H1 (cell line): ENCODE measurements at regions not wholly inside any gene's neighbourhood (a gene's known extent, or its start where the extent isn't known, plus 50 kb on each side); places are given as distances from the start of the nearest gene placed in this dataset.

ENCODE experiments used
- CTCF ChIA-PET: fragments of 300-600 bp; sonication (Branson Sonifier 250); formaldehyde crosslinking; loops from one replicate; lab custom pipeline; 2021; ENCODE audit not compliant: partially characterized antibody; lab: Charles Lee
- POLR2A ChIA-PET: fragments of 300-600 bp; sonication (Branson Sonifier 250); formaldehyde crosslinking; loops from one replicate; lab custom pipeline; 2021; ENCODE audit warnings: inconsistent platforms; ENCODE audit not compliant: partially characterized antibody; lab: Charles Lee
- DNase-seq, 2 experiments: peaks; one replicate each; pipeline versions ENCODE4 v3.0.0 to v3.0.0-alpha.2; 2010 to 2022; ENCODE audit warnings: low spot score in 2 of 2, low read depth in 1 of 2, mixed read lengths in 1 of 2
- FAIRE-seq: peaks from 2 replicates; lab custom pipeline; 2011; peaks lifted over from hg19 to GRCh38; lab: Jason Lieb, UNC
- H2AFZ ChIP-seq: 2 replicates; pipeline ENCODE4 v1.8.1; 2012; ENCODE audit warnings: low read length, inconsistent platforms
- H2AK5ac ChIP-seq: 2 replicates; pipeline ENCODE4 v1.6.1; 2013; ENCODE audit warnings: low read depth, low read length
- H2BK120ac ChIP-seq: replicated peaks from 2 replicates; pipeline ENCODE3; 2013; ENCODE audit warnings: low read depth, low read length, inconsistent platforms
- H2BK12ac ChIP-seq: 2 replicates; pipeline ENCODE4 v1.6.1; 2013; ENCODE audit warnings: low read depth, low read length
- H2BK15ac ChIP-seq: 2 replicates; pipeline ENCODE4 v1.6.1; 2013; ENCODE audit warnings: low read length
- H2BK20ac ChIP-seq: 2 replicates; pipeline ENCODE4 v1.6.1; 2013; ENCODE audit warnings: low read length
- H2BK5ac ChIP-seq: 2 replicates; pipeline ENCODE4 v1.6.1; 2013; ENCODE audit warnings: low read depth, low read length
- H3K14ac ChIP-seq: 2 replicates; pipeline ENCODE4 v1.6.1; 2013; ENCODE audit warnings: inconsistent platforms; ENCODE audit not compliant: insufficient read length
- H3K18ac ChIP-seq: 2 replicates; pipeline ENCODE4 v1.6.1; 2013; ENCODE audit warnings: low read length; ENCODE audit errors: extremely low read depth
- H3K23ac ChIP-seq: 2 replicates; pipeline ENCODE4 v1.6.1; 2013; ENCODE audit warnings: inconsistent platforms; ENCODE audit not compliant: insufficient read length
- H3K23me2 ChIP-seq: 2 replicates; pipeline ENCODE4 v1.6.1; 2013; ENCODE audit warnings: low read depth, low read length
- H3K27ac ChIP-seq: 2 replicates; pipeline ENCODE4 v1.6.1; 2011; ENCODE audit warnings: low read depth, low read length, inconsistent platforms
- H3K27me3 ChIP-seq, 4 experiments: replicated peaks in 1 of 4; 1 replicate in 1 of 4; 2 replicates in 3 of 4; pipeline versions ENCODE4 v1.6.1 to v1.8.1; 2011 to 2013; ENCODE audit warnings: low read length in 3 of 4, mild to moderate bottlenecking in 3 of 4, inconsistent platforms in 2 of 4, mixed read lengths in 2 of 4, moderate library complexity in 1 of 4; ENCODE audit not compliant: control insufficient read depth in 3 of 4, insufficient read depth in 3 of 4; ENCODE audit errors: extremely low read depth in 1 of 4
- H3K36me3 ChIP-seq, 4 experiments: 2 replicates each; pipeline versions ENCODE4 v1.6.1 to v1.8.1; 2011 to 2013; ENCODE audit warnings: mild to moderate bottlenecking in 4 of 4, low read length in 3 of 4, moderate library complexity in 2 of 4, control low read depth in 1 of 4, inconsistent platforms in 1 of 4; ENCODE audit not compliant: insufficient read depth in 4 of 4, control insufficient read depth in 2 of 4
- H3K4ac ChIP-seq: replicated peaks from 2 replicates; pipeline ENCODE3; 2013; ENCODE audit warnings: low read length, low read depth, mixed read lengths, inconsistent platforms; ENCODE audit not compliant: insufficient read length
- H3K4me1 ChIP-seq, 4 experiments: replicated peaks in 1 of 4; 1 replicate in 1 of 4; 2 replicates in 3 of 4; pipeline versions ENCODE4 v1.6.1 to v1.8.1; 2011 to 2013; ENCODE audit warnings: low read length in 3 of 4, inconsistent platforms in 2 of 4, mixed read lengths in 1 of 4; ENCODE audit not compliant: insufficient read depth in 4 of 4, control insufficient read depth in 3 of 4
- H3K4me2 ChIP-seq, 2 experiments: 2 replicates each; pipeline versions ENCODE4 v1.6.1 to v1.8.1; 2011 to 2013; ENCODE audit warnings: low read depth in 2 of 2, low read length in 2 of 2, control low read depth in 1 of 2, inconsistent platforms in 1 of 2, mild to moderate bottlenecking in 1 of 2; ENCODE audit not compliant: insufficient read depth in 1 of 2
- H3K4me3 ChIP-seq, 4 experiments: fragments of 200-600, 300-600 bp in 1 of 4; sonication (generic), shearing (Covaris generic), sonication (Bioruptor Twin) in 1 of 4; 2 replicates each; pipeline versions ENCODE4 v1.5.1 to v1.8.1; 2011 to 2016; ENCODE audit warnings: low read length in 4 of 4, low read depth in 3 of 4, control low read depth in 2 of 4, inconsistent platforms in 2 of 4, mild to moderate bottlenecking in 2 of 4, mixed read lengths in 1 of 4, moderate library complexity in 1 of 4; ENCODE audit not compliant: insufficient read depth in 2 of 4; ENCODE audit errors: extremely low read depth in 1 of 4
- H3K56ac ChIP-seq: replicated peaks from 2 replicates; pipeline ENCODE3; 2013; ENCODE audit warnings: low read depth, mild to moderate bottlenecking, mixed read lengths, low read length, inconsistent platforms; ENCODE audit not compliant: insufficient read length
- H3K79me1 ChIP-seq: 2 replicates; pipeline ENCODE4 v1.6.1; 2013; ENCODE audit warnings: low read depth, low read length, control low read depth
- H3K79me2 ChIP-seq, 2 experiments: 2 replicates each; pipeline versions ENCODE4 v1.6.1 to v1.8.1; 2012 to 2013; ENCODE audit warnings: low read length in 2 of 2, mild to moderate bottlenecking in 2 of 2, inconsistent platforms in 1 of 2; ENCODE audit not compliant: insufficient read depth in 2 of 2, control insufficient read depth in 1 of 2
- H3K9ac ChIP-seq, 4 experiments: replicated peaks in 1 of 4; 1 replicate in 1 of 4; 2 replicates in 3 of 4; pipeline versions ENCODE4 v1.6.1 to v1.8.1; 2011 to 2013; ENCODE audit warnings: low read depth in 3 of 4, low read length in 3 of 4, control low read depth in 2 of 4, mild to moderate bottlenecking in 2 of 4, moderate library complexity in 2 of 4, inconsistent platforms in 1 of 4; ENCODE audit errors: extremely low read depth in 1 of 4
- H3K9me3 ChIP-seq, 2 experiments: 2 replicates each; pipeline versions ENCODE4 v1.6.1 to v1.8.1; 2012 to 2013; ENCODE audit warnings: mild to moderate bottlenecking in 2 of 2, moderate library complexity in 2 of 2, control low read depth in 1 of 2, inconsistent platforms in 1 of 2, low read depth in 1 of 2, low read length in 1 of 2, mixed read lengths in 1 of 2; ENCODE audit not compliant: insufficient read depth in 2 of 2
- H4K20me1 ChIP-seq, 2 experiments: replicated peaks in 1 of 2; 2 replicates each; pipeline versions ENCODE3 to v1.8.1; 2011 to 2013; ENCODE audit warnings: inconsistent platforms in 2 of 2, low read length in 2 of 2, mild to moderate bottlenecking in 1 of 2; ENCODE audit not compliant: insufficient read depth in 2 of 2, control insufficient read depth in 1 of 2
- H4K5ac ChIP-seq: 2 replicates; pipeline ENCODE4 v1.6.1; 2013; ENCODE audit warnings: low read length, low read depth, mixed read lengths, inconsistent platforms; ENCODE audit not compliant: insufficient read length
- H4K8ac ChIP-seq: 2 replicates; pipeline ENCODE4 v1.8.0; 2013; ENCODE audit warnings: mild to moderate bottlenecking, moderate library complexity, low read length, inconsistent platforms; ENCODE audit not compliant: insufficient read depth; ENCODE audit errors: extremely low read depth
- H4K91ac ChIP-seq: replicated peaks from 2 replicates; pipeline ENCODE3; 2013; ENCODE audit warnings: low read length, mixed read lengths, inconsistent platforms; ENCODE audit not compliant: insufficient read length
- CEBPB ChIP-seq: IDR thresholded peaks from 2 replicates; pipeline ENCODE4 v1.6.1; 2012; ENCODE audit warnings: low read depth, low read length
- EZH2 ChIP-seq: fragments of 200-600 bp; sonication (generic); IDR thresholded peaks from 2 replicates; pipeline ENCODE4 v1.7.1; 2012; ENCODE audit warnings: low read depth, mild to moderate bottlenecking, moderate library complexity, low read length, inconsistent platforms; ENCODE audit not compliant: severe bottlenecking
- HDAC2 ChIP-seq, 2 experiments: fragments of 300-600 bp in 1 of 2; sonication (generic) in 1 of 2; IDR thresholded peaks; 2 replicates each; pipeline ENCODE4 v1.6.1; 2011 to 2012; ENCODE audit warnings: low read depth in 2 of 2, low read length in 2 of 2, mild to moderate bottlenecking in 2 of 2, moderate library complexity in 2 of 2, borderline replicate concordance in 1 of 2, inconsistent platforms in 1 of 2
- NANOG ChIP-seq: IDR thresholded peaks from 2 replicates; pipeline ENCODE4 v1.6.1; 2011; ENCODE audit warnings: low read length, low read depth, mild to moderate bottlenecking, inconsistent platforms; ENCODE audit not compliant: insufficient read depth, poor library complexity, severe bottlenecking
- RFX5 ChIP-seq: IDR thresholded peaks from 2 replicates; pipeline ENCODE4 v1.6.1; 2011; ENCODE audit warnings: low read depth, low read length, improper control_type of control experiment, borderline replicate concordance
- SIN3A ChIP-seq, 2 experiments: IDR thresholded peaks in 1 of 2; conservative IDR thresholded peaks in 1 of 2; 2 replicates each; pipeline ENCODE4 v1.6.1; 2011 to 2012; ENCODE audit warnings: low read length in 2 of 2, improper control_type of control experiment in 1 of 2, low read depth in 1 of 2, mild to moderate bottlenecking in 1 of 2
- SP1 ChIP-seq: IDR thresholded peaks from 2 replicates; pipeline ENCODE4 v1.6.1; 2011; ENCODE audit warnings: low read depth, low read length
- SUZ12 ChIP-seq: fragments of 200-600 bp; sonication (generic); IDR thresholded peaks from 2 replicates; pipeline ENCODE4 v1.6.1; 2012; ENCODE audit warnings: mild to moderate bottlenecking, inconsistent platforms, low read length, moderate library complexity, mixed read lengths
- TEAD4 ChIP-seq: IDR thresholded peaks from 2 replicates; pipeline ENCODE4 v1.6.1; 2012; ENCODE audit warnings: low read depth, low read length, inconsistent platforms, mixed read lengths
- whole genome bisulfite sequencing, 2 experiments: shearing (Covaris generic) in 1 of 2; methylation state at CpG; one replicate each; pipeline versions ENCODE4 v1.1.6 to v1.1.7; 2013 to 2015; ENCODE audit warnings: low lambda C conversion rate in 2 of 2, mixed read lengths in 2 of 2, inconsistent platforms in 1 of 2, low coverage in 1 of 2, missing lambda C conversion rate in 1 of 2; ENCODE audit not compliant: insufficient replicate concordance in 2 of 2, insufficient coverage in 1 of 2, insufficient read length in 1 of 2; ENCODE audit errors: extremely low coverage in 1 of 2, missing lambda C conversion rate in 1 of 2; 5-methylcytosine and 5-hydroxymethylcytosine counted together
- TF ChIP-seq, protein P1 (sequence below): IDR thresholded peaks from 2 replicates; pipeline ENCODE4 v1.6.1; 2012; ENCODE audit warnings: low read length, inconsistent platforms
- TF ChIP-seq, protein P2 (sequence below): IDR thresholded peaks from 2 replicates; pipeline ENCODE4 v1.6.1; 2011; ENCODE audit warnings: low read depth, mild to moderate bottlenecking, low read length; ENCODE audit not compliant: insufficient read depth

- no peaks in the 10 kb centered on the region; the same call in 1 of the 2 replicates for H3K79me1 ChIP-seq
- no peak overlapping the region for H2BK12ac ChIP-seq
- ChIA-PET CTCF (interaction anchor here (0.6 to 1.0 kb wide), 2 partner anchors 80 to 785 kb away, joined by 3 read pairs; no protein-coding TSS in a partner anchor), POLR2A (no interaction called here)
- 0 out of 7 replicates have a peak, but pooled peaks cover 0 to 2% (median 0%) of the 10 kb centered on the region in 4 experiments for H3K27me3 ChIP-seq
- no peak overlapping the region for H4K91ac ChIP-seq
- H2AFZ ChIP-seq, result no peak overlapping the region
- no peak overlapping the region for H3K23ac ChIP-seq
- no peak overlapping the region for H2BK20ac ChIP-seq
- no peaks in the 10 kb centered on the region for H3K79me2 ChIP-seq
- H3K23me2 ChIP-seq, result no peaks in the 10 kb centered on the region
- no peak overlapping the region for H2BK120ac ChIP-seq
- 86% methylated on average over 9 of the region's 9 CpGs; no CpG with 5 or more reads in 1 of the 2 experiments for WGBS, 2 experiments
- no peak overlapping the region for H4K8ac ChIP-seq
- H3K4me3 ChIP-seq, result no peak overlapping the region
- FAIRE-seq (no peak), DNase-seq (no peak)
- no peak overlapping the region for H2BK5ac ChIP-seq
- H3K18ac ChIP-seq, result no peak overlapping the region
- no peak overlapping the region for H3K14ac ChIP-seq
- no peak overlapping the region for H3K4ac ChIP-seq
- H2AK5ac ChIP-seq, result no peak overlapping the region
- no peak overlapping the region for H3K27ac ChIP-seq
- H2BK15ac ChIP-seq, result no peak overlapping the region
- no peak overlapping the region for H3K4me2 ChIP-seq
- H3K4me1 ChIP-seq, result no peaks in the 10 kb centered on the region; a peak in 1 of 7 replicates
- H3K9ac ChIP-seq, result no peak overlapping the region
- no peaks in the 10 kb centered on the region for H3K36me3 ChIP-seq
- no peaks in the 10 kb centered on the region for H4K20me1 ChIP-seq
- no peak overlapping the region for H3K56ac ChIP-seq
- H3K9me3 ChIP-seq, result no peaks in the 10 kb centered on the region
- H4K5ac ChIP-seq, result no peak overlapping the region
- TF ChIP-seq SUZ12 (no peak), CEBPB (no peak), TEAD4 (no peak), HDAC2 (IDR thresholded peaks at IDR 0.05; ENCODE audit: borderline replicate concordance in 1 of 2, low read depth in 2 of 2, low read length in 2 of 2) (no peak), SP1 (no peak), SIN3A (conservative IDR thresholded peaks at IDR 0.05 in 1 of 2, IDR thresholded peaks at IDR 0.05 in 1 of 2; ENCODE audit: low read depth in 1 of 2, low read length in 2 of 2) (no peak), NANOG (no peak), RFX5 (no peak), EZH2 (no peak)
- TF ChIP-seq, protein P1, sequence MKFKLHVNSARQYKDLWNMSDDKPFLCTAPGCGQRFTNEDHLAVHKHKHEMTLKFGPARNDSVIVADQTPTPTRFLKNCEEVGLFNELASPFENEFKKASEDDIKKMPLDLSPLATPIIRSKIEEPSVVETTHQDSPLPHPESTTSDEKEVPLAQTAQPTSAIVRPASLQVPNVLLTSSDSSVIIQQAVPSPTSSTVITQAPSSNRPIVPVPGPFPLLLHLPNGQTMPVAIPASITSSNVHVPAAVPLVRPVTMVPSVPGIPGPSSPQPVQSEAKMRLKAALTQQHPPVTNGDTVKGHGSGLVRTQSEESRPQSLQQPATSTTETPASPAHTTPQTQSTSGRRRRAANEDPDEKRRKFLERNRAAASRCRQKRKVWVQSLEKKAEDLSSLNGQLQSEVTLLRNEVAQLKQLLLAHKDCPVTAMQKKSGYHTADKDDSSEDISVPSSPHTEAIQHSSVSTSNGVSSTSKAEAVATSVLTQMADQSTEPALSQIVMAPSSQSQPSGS, result no peak
- TF ChIP-seq, protein P2, sequence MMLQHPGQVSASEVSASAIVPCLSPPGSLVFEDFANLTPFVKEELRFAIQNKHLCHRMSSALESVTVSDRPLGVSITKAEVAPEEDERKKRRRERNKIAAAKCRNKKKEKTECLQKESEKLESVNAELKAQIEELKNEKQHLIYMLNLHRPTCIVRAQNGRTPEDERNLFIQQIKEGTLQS, result no peak
Observed at GRCh38 chr18:76227759-76228158, 267.3 kb downstream of the ZNF516 start.
